ENCODE measurements at regions not wholly inside any gene's neighbourhood (a gene's known extent, or its start where the extent isn't known, plus 50 kb on each side); places are given as distances from the start of the nearest gene placed in this dataset.

DNA sequence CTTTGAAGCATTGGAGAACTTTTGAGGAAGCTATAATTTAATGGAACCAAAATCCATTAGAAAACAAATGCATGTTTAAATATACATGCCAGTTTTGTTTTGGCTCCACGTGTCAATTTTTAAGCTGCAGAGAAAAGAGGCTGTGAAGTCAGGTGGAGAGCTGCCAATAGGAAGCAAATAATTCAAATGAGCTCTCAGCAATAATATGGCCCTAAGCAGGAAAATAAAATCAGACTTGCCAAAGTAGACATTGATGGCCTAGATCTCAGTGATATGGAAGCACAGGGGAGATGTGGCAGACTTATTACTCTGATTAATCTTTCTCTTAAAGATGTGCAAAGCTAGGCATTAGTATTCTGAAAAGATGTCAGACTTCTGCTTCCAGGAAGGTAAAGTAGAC, 769.8 kb upstream of the NDST4 start:
- DNase-seq = no peak

DNA sequence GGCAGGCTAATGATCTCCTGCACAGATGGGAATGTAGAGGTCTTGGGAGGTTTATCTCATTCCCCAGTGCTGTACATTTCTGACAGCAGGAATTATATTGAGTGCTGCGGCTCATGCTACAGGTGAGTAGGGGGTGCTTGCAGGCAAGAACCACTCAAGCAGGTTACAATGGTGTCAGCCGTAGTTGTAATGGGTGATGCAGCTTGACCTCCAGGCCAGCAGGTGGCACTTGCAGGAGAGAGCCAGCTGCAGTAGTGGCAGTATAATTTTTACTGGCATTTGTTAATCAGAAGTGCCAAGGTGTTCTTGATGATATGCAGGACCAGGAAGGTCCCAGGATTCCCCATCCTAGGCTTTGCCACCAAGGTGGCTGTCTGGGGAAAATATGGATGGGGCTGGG, 759.6 kb upstream of the NDST4 start:
- DNase-seq = no peak

DNA sequence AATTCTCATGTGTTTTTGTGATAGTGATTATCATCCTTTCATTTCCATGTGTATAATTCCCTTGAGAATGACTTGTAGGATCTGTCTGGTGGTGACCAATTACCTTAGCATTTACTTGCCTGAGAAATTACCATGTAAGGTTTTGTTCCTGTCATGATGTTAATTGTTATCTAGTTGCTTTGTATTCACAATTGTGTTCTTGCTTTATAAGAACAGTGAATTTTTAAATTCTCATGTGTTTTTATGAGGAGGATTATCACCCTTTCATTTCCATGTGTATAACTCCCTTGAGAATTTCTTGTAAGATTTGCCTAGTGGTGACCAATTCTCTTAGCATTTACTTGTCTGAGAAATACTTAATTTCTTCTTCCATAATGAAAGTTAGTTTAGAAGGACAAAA, 758.2 kb upstream of the NDST4 start:
- DNase-seq = no peak

DNA sequence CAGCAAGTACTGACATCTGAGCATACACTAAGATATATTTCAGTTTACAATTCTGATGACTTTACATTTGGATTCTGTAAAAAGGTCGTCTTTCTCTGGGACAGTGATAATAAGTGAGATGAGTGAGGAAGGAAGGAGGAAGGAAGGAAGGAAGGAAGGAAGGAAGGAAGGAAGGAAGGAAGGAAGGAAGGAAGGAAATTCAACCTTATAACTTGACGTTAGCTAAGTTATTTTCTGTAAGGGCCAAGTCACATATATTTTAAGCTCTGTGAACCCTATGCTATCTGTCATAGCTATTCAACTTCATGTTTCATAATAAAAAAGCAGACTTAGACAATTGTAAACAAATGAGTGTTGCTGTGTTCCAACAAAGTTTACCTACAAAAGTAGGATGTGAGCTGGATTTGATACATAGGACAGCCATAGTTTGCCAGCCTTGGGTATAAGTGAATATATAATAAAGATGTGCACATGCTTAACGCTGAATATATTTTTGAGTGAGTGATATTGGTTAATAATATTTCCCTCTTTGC, 753.0 kb upstream of the NDST4 start:
- no peak for DNase-seq

DNA sequence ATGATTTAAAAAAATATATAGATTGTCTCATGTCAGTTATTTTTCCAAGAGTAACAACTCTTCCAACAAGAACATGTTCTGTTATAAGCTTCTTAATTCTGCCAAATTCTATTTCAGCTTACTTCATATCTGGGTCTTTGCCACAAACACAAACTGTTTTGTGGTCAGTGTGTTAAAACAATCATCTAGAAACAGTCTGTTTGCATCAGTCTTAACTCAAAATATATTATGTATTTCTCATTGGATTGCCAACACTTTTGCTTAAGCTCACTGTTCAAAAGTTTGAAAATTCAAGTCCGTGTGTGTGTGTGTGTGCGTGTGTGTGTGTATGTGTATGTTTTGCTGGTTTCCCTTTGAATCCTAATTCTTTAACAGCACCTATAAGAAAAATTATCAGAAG, 752.3 kb upstream of the NDST4 start:
- no peak for DNase-seq

DNA sequence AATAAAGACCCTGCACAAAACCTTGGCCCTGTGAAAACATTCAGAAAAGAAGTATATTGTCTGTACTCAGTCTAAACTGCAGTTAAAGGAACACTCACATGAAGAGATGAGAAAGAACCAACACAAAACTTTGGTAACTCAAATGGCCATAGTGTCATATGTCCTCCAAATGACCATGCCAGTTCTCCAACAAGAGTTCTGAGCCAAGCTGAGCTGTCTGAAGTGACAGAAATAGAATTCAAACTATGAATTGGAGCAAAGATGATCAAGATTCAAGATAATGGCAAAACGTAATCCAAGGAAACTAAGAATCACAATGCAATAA, 739.3 kb upstream of the NDST4 start:
- DNase-seq = no peak

DNA sequence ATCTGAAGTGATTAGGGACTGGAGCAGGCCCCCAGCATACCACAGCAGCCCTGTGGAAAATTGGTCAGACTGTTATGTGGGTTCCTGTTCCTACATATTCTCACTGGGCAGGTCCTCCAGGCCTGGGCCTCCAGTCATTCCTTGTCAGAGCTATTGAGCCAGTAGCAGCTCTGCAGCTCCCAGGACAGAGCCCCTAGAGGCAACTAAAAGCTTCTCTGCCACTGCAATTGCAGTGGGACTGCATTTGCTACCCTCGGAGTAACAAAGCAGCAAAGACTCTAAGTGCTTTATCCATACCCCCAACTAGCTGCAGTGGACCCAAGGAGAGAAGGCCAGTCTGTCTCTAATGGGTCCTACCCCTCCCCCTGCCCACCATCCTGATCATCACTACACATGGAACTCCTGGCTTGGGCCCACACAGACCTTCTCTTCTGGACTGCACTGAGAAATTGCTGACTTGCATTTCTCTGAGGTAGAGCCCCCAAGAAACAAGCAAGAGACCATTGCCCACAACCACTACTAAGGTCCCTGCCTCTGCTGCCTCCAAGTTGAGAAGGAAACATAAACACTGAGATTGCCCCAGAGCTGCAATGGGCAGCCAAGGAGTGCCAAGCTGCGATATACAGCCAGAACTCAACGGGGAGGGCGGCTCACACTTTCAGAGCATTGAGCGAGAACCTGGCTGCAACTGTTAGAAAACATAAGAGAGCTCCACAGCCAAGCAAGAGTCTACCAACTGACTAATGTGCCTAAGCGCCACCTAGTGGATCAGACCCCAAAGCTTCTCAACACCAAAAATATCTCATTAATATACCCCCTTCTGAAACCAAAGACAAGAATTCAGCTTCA, 738.7 kb upstream of the NDST4 start:
- DNase-seq = peak; percentile 2

DNA sequence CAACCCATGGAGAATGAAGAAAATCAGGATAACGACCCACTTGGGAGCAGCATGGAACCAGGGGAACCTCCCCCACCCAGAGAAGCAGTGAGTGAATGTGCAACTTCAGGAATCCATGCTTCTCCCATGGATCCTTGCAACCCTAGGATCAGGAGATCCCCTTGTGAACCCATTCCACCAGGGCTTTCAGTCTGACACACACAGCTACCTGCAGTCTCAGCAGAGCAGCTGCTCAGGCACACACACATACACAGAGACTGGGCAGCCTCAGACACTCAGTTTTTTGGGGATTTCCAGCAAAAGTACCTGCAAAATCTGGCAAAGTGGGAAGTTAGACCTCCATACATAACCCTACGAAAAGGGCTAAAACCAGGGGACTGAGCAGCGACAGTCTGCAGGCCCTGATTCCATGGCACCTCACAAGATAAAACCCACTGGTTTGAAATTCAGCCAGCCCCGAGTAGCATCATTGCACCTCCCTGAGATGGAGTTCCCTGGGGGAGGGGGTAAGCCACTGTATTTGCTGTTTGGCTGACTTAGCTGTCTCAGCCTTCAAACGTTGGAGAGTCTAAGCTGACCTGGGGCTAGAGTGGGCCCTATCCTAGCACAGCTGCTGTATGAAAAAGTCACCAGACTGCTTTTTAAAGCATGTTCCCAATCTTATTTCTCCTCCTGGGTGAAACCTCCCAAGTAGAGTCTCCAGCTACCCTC, 737.5 kb upstream of the NDST4 start:
- DNase-seq = no peak

DNA sequence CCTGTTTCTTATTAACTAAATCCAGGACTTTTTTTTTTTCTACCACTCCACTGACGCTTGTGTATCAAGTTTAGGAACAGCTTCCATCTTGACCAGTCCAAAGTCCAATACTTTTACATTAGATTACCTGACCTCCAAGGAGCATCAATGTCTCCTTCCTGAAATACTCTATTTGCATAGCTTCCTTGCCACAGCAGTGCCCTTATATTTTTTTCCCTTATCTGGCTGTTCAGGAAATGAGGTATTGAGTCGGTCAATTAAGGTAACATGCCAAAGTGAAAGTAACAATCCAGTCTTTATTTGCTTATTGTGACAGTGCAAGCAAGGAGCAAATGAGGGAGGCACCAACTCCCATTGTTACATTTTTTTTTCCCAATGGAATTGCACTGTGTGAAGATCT, 730.8 kb upstream of the NDST4 start:
- DNase-seq = no peak

DNA sequence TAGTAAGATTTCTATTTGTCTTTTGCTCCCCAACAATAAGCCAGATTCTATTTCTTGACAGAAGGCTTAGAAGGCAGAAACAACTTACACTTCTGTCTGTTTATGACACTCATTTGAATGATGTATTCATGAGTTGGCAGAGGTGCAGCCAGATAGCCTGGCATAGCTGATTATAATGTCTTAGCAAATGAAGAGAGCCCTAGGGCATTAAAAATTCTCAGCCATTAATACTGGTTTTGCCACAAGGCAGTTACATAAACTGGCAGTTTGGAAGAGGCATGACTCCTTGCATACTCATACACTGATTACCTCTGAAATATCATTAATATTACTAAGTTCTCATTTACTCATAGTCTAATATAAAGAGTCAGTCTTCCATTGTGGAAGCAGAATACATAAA, 728.5 kb upstream of the NDST4 start:
- no peak for DNase-seq

DNA sequence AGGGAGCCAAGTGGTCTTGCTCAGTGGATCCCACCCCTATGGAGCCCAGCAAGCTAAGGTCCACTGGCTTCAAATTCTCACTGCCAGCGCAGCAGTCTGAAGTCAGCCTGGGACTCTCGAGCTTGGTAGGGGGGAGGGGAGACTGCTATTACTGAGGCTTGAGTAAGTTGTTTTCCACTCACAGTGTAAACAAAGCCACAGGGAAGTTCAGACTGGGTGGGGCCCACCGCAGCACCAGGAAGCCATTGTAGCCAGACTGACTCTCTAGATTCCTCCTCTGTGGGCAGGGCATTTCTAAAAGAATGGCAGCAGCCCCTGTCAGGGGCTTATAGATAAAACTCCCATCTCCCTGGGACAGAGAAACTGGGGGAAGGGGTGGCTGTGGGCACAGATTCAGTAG, 721.0 kb upstream of the NDST4 start:
- DNase-seq = no peak

DNA sequence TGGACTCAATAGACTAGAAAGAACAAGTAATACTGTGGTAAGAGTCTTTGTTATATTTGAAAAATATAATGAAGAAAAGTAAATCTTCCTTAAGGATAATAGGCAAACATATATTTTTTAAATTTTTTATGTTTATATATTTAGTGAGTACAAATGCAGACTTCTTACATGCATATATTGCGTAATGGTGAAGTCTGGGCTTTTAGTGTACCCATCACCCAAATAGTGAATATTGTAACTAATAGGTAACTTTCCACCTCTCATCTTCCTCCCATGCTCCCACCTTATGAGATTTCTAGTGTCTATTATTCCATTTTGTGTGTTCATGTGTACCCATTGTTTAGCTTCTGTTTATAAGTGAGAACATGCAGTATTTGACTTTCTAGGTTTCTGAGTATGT, 711.2 kb upstream of the NDST4 start:
- no peak for DNase-seq

DNA sequence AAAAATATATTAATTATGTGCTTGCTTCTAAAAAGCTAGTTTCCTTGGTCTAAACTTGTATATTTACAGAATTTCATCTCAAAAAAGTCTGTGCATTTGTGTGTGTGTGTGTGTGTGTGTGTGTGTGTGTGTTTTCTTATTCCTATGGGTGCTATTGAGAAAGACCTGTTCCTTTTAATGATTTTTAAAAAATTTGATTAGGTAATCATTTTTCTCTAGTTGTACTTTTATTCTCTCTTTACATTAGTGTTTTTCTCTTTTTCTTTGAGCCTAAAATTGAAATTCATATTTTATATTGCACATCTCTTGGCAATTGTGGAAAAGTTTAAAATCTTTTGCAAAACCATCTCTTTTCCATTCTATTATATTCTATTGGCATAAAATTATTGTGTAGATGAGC, 690.4 kb upstream of the NDST4 start:
- DNase-seq = no peak

DNA sequence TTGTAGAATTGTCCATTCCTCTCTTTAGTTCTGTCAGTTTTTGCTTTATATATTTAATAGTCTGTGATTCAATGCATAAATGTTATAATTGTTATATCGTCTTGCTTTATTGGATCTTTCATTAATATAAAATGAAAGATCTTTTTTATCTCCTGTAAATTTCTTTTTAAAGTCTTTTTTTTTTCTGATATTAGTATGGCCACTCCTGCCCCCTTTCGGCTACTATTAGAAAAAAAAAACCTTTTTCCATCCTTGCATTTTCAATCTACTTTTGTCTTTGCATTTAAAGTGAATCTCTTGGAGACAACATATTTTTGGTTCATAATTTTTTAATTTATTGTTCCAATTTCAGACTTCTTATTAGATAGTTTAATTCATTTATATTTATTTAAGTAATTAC, 677.4 kb upstream of the NDST4 start:
- DNase-seq = no peak

DNA sequence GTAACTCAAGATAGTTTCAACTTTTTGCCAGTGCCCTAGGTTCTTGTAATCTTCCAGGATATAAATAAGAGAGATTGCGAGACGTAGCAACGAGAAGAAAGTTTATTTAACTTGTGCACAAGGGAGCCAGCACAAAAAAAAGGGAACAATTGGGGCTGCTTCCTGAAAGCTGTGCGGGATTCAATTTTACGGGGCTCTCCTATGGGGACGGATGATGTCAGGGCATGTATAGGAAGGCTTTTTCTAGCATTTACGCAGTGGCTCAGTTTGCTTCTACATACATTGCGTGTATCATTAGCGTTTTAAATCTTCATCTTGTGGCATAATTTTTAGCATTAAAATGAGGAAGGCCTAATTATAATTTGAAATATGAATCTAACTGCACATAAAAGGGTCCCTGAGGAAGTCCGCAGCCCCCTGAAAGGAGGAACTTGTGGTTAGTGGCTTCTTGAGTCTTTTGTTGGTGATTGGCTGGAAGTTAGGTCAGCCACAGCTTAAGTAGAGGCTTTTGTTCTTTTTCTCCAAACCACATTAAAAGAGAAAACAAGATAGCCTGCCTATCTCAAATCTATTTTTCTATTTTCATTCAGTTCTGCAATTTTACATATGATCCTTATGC, 668.2 kb upstream of the NDST4 start:
- DNase-seq = no peak

DNA sequence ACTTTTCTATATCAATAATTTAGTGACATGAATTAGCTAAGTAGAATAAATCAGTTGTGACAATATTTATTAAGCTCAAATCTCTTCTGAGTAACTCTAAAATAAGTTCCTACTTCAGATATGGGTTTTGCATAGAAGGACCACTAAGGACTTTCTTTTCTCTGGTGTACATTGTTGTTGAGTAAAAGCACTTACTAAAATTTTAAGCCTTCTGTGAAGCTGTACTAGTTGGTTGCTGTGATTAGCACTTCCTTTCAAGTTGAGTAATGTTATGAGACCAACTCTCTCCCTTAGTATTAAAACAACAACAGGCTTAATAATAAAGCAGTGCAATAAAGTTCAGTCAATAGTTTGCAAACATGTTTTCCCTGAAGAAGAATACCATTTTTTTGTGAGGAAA, 667.4 kb upstream of the NDST4 start:
- DNase-seq = no peak

DNA sequence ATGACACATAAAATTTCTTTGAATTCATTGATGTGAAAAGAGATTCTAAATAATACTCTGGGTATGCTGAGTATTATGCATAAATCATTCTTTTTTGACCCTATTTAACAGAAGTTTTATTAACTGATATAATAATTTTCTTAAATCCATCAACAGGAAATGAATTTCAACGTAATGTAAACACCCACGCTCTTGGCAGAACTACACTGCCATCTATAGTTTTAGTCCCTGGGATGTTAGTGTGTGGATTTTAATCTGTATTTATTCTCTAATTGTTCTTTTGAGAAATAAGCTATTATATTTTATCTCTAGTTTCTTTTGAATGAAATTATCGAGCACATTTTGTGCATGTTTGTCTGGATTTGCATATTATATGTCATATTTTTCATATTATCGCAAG, 666.8 kb upstream of the NDST4 start:
- DNase-seq = no peak

DNA sequence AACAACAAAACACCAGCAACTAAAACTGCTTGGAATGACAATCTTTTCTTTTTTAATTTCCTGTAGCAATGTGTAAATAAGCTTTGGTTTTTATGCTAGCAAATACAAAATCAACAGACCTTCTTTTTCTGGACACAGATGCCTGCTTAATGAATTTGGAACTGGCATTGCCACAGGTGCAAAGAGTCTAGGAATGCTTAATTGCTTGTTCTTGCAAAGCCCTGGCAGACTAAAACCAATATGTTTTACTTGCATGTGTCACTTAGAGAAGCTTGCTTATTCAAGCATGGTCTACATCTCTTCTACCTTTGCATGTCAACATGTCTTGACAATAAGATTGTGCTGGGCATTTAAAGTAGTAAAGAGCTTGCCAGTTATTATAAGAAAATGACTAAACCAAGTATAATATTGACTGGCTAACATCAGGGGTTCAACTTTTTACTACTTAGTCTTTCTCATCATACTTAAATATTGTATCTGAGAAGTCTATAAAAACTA, 656.7 kb upstream of the NDST4 start:
- no peak for DNase-seq

DNA sequence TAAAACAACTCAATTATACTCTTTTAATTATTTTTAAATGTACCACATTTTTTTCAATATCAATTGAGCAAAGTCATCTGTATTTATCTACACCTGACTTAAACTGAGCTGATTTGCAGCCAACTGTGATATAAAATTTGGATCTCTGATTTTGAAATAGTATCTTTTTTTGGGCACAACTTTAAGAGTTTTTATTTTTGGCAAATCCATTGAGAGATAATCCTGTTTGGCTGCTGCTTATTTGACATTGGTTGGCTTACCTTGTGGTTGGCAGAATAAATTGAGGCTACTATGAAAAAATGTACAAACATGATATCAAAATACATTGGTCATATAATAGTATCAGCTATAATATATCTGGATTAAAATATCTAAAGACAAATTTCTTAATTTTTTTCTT, 656.0 kb upstream of the NDST4 start:
- no peak for DNase-seq

DNA sequence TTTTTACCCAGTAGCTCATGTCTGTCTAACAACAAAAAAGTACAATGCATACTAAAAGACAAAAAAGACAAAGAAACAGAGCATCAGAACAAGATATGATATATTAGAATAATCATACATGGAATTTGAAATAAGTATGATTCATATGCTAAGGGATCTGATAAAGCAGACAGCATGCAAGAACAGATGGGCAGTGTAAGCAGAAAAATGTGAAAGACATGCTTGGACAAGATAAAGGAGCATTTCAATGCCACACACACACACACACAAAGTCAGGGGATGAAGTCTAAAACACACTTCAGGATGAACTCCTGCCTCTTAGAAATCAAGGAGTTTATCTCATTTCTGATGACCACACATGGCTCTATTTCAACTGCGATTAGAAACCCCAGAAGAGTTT, 649.6 kb upstream of the NDST4 start:
- no peak for DNase-seq

DNA sequence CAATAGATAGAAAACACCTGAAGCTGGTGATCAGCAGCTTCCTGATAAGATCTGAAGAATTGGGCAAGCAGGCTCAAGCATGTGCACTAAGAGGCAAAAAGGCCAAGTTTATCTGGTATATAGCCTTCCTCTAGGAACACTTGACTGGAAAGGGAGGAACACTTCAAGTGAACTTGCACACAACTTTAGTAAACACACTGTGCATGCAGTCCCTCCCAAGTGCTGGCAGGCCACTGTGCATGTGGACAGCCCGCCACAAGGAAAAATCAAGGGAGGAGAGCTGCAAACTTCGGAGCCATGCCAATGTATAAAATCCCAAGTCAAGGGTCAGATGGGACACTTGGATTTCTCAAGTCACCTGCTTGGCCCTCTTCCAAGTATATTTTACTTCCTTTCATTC, 645.8 kb upstream of the NDST4 start:
- no peak for DNase-seq

DNA sequence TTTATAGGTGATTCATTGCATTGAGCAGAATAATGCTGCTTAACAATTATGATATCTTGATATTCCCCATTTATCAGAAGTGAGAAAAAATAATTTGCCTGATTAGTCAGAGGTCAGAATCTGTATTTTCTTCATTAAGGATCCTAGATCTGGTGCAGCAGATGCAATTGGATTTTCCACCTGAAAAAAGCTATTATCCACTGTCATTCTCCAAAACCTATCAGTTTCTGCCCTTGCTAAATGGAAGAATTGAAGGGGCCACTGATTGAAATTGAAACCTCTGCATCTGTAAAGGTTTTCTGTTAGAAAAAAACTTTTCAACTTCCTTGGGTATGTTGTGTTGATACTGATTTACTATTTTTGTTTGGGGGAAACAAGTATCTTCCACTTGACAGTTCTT, 636.0 kb upstream of the NDST4 start:
- no peak for DNase-seq

DNA sequence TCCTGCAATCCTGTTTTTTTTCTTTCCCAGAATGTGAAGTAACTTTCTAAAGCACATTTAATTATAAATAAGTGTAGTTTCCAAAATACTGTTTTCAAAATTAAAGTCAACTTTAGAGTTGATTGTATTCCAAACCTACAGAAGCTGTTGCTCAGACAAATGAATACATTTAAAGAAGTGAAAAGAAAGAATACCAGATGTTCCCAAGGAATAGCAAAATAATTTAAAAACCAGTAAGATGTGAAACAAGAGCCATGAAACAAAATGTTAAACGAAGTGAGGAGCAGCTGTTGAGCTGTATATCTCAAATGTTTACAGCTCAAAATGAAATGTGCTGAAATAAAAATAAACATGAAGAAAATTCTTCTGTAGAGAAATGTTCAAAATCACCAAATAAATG, 627.4 kb upstream of the NDST4 start:
- DNase-seq = no peak

DNA sequence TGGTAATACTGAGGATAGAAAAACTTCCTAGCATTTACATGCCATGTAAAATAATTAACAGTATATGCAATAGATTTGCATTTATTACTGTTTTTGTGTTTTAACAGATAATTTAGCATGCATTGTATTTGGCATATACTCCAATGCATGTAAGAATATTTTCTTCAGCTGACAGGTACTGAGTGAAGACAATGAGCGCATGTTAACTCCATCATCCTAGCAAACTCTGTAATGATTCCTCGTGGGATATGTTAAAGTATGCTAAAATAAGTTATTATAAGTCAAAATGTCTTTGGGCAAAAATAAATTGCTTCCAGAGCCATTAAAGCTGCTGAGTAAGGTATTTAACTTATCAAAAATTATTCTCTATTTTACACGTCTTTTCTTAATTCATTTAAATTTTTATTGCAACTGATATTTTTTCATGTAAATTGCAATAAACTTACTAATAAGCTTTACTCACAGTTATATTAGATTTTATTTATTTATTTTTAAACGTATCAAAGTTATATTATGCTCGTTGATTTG, 616.4 kb upstream of the NDST4 start:
- DNase-seq = no peak

All from CD4-positive, alpha-beta T cell treated with Interleukin-6 for 4 hours (primary cell).